Epithelial cell of esophagus (primary cell): ENCODE measurements at regions not wholly inside any gene's neighbourhood (a gene's known extent, or its start where the extent isn't known, plus 50 kb on each side); places are given as distances from the start of the nearest gene placed in this dataset.

ENCODE experiments used
- DNase-seq: peaks from one replicate; pipeline ENCODE4 v3.0.0; 2010; ENCODE audit warnings: low read depth
- H3K4me3 ChIP-seq: 2 replicates; pipeline ENCODE4 v1.5.1; 2011; ENCODE audit warnings: mild to moderate bottlenecking, low read length, control low read depth
- TF ChIP-seq, protein P1 (sequence below): IDR thresholded peaks from 2 replicates; pipeline ENCODE4 v1.5.1; 2011; ENCODE audit warnings: low read depth, mild to moderate bottlenecking, low read length, control low read depth, inconsistent platforms; ENCODE audit not compliant: insufficient read depth; ENCODE audit errors: missing control alignments

DNA sequence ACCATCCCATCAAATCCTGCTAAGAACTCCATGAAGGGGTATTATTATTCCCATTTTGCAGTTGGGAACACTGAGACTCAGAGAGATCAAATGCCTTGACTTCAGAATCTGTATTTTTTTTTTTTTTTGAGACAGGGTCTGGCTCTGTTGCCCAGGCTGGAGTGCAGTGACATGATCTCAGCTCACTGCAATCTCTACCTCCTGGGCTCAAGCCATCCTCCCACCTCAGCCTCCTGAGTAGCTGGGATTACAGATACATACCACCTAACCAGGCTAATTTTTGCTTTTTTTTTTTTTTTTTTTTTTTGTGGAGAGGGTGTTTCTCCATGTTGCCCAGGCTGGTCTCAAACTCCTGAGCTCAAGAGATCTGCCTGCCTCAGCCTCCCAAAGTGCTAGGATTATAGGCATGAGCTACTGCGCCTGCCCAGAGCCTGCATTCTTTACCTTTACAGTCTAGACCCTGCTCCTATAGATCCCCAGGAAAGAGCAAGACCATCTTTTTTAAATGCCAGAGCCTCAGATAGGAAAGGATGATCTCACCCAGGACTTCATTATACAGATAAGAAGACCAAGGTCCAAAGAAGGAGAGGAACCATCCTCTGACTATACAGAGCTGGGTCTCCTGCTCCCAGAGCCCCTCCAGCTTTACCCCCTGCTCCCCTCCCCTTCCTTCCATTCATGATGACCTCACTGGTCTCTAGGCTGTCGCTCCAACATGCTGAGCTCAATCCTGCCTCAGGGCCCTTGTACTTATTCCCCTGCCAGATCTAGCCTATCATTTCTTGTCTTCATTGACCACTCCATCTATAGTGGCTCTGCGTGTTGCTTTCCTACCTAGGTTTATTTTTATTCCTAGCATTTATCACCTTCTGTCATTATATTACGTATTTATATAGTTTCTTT lies 138.6 kb downstream of the CEBPB start:
- DNase-seq = no peak
- no peak overlapping the region for H3K4me3 ChIP-seq
- TF ChIP-seq, protein P1, sequence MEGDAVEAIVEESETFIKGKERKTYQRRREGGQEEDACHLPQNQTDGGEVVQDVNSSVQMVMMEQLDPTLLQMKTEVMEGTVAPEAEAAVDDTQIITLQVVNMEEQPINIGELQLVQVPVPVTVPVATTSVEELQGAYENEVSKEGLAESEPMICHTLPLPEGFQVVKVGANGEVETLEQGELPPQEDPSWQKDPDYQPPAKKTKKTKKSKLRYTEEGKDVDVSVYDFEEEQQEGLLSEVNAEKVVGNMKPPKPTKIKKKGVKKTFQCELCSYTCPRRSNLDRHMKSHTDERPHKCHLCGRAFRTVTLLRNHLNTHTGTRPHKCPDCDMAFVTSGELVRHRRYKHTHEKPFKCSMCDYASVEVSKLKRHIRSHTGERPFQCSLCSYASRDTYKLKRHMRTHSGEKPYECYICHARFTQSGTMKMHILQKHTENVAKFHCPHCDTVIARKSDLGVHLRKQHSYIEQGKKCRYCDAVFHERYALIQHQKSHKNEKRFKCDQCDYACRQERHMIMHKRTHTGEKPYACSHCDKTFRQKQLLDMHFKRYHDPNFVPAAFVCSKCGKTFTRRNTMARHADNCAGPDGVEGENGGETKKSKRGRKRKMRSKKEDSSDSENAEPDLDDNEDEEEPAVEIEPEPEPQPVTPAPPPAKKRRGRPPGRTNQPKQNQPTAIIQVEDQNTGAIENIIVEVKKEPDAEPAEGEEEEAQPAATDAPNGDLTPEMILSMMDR = no peak

DNA sequence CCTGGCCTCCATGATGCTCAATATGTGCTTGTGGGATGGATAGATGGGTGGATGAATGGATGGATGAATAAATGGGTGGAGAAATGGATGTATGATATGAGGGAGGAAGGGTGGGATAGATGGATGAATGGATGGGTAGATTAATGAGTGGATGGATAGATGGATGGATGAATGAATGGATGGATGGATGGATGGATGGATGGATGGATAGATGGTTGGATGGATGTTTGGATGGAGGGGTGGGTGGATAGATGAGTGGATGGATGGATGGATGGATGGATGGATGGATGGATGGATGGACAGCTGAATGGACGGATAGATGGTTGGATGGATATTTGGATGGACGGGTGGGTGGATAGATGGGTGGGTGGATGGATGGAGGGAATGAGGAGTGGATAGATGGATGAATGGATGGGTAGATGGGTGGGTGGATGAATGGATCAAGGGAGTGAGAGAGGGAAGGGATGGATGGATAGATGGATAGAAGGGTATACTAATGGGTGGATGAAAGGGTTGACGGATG lies 139.4 kb downstream of the CEBPB start:
- TF ChIP-seq, protein P1 = no peak
- no peak overlapping the region for H3K4me3 ChIP-seq
- no peak for DNase-seq

DNA sequence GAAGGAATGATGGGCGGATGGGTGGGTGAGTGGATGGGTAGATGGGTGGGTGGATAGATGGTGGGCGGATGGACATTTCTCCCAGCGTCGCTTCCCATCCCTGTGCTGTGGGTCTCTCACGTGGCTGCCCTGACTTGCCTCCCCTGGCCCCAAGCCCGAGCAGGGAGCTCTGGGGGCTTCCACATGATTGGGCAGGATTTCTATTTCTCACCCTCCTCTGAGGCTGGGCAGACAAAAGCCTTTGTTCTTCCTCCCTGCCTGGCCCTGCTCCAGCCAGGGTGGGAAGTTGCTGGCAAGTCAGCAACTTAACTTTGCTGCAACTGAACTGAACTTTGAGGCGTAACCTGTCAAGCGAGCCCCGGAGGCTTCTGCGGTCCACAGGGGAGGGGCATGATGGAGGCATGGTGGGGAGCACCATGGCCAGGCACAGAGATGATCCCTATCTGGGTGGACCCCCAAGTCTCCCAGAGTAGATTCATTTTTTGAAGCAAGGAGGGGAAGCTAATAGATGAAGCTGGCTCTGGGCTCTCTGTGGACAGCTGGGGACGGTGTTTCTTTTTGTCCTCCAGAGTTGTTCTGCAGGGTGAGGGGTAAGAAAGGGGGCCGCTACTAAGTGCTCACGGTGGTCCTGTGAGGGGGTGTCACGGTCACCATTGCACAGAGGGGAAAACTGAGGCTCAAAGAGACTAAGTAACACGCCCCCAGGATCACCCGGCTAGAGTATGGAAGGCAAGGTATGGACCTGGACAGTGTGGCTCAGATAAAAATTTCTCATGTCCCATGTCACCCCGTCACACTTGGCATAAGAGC lies 140.1 kb downstream of the CEBPB start:
- H3K4me3 ChIP-seq = no peak overlapping the region
- DNase-seq = peak; percentile 47
- TF ChIP-seq, protein P1 = no peak

DNA sequence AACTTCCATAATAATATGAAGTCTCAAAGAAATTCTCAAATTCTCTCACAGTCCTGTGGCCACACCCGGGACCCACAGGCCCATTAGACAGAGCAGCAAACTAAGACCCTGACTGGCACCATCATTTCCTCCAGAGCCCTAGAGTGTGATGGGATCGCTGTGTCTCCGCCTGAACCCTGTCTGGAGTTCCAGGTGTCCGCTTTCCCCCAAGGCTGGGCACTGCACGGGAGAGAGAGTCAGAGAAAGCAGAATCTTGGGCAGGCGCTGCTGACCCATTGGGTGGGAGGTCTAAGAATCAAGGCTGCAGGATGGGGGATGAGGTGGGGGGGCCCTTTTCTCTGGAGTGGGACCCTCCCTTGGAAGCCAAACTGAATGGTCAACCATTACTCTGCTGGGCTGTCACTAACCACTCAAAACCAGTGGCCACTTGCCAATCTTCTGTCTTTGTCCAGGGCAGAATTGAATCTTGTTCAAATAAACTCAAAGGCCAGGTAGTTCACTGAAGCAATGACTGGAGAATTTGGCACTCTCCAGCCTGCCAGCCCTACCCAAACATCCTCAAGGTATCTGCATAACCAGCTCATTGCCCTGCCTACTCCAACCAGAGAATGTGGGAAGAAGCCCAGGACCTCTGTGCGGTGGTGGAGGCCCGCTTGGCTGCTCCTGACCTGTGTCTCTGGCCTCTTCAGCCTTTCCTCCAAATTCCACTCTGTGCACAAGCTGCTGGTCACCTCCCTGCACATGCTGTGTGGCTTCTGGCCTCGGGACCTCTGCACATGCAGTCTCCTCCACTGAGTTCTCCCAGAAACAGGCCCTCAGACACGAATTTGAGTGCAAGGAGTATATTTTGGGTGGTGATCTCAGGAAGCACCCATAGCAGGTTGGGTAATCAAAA lies 141.1 kb downstream of the CEBPB start:
- H3K4me3 ChIP-seq = no peak overlapping the region
- TF ChIP-seq, protein P1 = no peak
- DNase-seq = peak; percentile 52

DNA sequence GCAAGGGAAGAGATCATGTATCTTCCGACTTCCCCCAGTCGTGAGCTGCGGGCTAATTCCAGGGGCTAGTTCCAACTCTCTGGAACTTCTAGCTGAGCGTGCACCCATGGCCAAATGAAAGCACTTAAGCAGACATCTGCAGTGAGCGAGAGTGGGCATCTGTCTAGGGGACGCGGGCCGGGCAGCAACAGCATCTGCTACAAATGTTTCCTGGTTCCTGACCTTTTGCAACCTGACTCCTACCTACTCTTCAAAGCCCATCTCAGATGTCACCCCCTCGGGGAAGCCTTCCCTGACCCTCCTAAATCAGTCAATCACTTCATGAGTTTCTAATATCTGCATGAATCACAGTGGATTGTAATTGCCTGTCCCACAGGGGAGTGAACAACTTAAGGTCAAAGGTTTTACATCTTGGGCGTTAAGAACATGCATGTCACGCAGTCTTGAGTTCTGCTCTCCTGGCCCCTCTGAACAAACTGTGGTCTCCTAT lies 141.9 kb downstream of the CEBPB start:
- no peak overlapping the region for H3K4me3 ChIP-seq
- DNase-seq = no peak
- TF ChIP-seq, protein P1 = no peak

DNA sequence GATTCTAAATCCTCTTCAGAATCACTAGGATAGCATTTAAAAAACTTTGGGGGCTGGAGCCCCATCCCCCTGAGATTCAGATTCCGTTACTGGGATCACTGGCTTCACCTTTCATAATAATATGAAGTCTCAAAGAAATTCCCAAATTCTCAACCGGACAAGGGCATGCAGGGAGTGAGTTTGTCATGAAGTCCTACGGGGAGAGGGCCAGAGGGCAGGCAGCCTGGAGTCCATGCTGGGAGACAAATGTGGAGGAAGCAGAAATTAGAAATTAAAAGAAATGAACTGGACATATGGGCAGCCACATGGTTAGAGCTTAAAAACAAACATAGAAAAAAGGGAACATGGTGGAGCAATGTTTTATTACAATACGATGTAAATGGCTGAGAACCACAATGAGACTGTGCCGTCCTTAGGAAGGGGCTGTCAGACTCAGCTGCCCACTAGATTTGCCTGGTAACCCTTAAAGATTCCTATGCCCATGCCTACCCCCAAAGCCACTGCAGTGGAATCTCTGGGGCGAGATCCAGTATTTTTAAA lies 142.6 kb downstream of the CEBPB start:
- DNase-seq = no peak
- TF ChIP-seq, protein P1 = no peak
- H3K4me3 ChIP-seq = no peak overlapping the region
